GM12873 (cell line): ENCODE measurements at regions not wholly inside any gene's neighbourhood (a gene's known extent, or its start where the extent isn't known, plus 50 kb on each side); places are given as distances from the start of the nearest gene placed in this dataset.
A peak's percentile ranks its signal among the peaks of the same experiment; 100 is the strongest.

Experiments used
- CTCF ChIP-seq: IDR thresholded peaks from 2 replicates; pipeline ENCODE4 v1.5.1; 2012; ENCODE audit warnings: low read depth, mild to moderate bottlenecking, moderate library complexity, low read length, control low read depth; ENCODE audit not compliant: insufficient read depth; ENCODE audit errors: missing control alignments

GRCh38 chr1:9455487-9456234, 83.6 kb upstream of the SLC25A33 start:
- peak; percentile 92 for TF ChIP-seq CTCF

- no peak for TF ChIP-seq CTCF
Observed at GRCh38 chr1:9456833-9457232, 82.4 kb upstream of the SLC25A33 start.

GRCh38 chr1:9459816-9460407, 79.4 kb upstream of the SLC25A33 start:
- no peak for TF ChIP-seq CTCF

GRCh38 chr1:9465640-9466039, 73.6 kb upstream of the SLC25A33 start:
- TF ChIP-seq CTCF: no peak

GRCh38 chr1:9466780-9467758, 72.2 kb upstream of the SLC25A33 start:
- no peak for TF ChIP-seq CTCF

GRCh38 chr1:9471679-9472078, 67.6 kb upstream of the SLC25A33 start:
- no peak for TF ChIP-seq CTCF
